Colonic mucosa (tissue), 4 donors: ENCODE measurements at regions not wholly inside any gene's neighbourhood (a gene's known extent, or its start where the extent isn't known, plus 50 kb on each side); places are given as distances from the start of the nearest gene placed in this dataset.
"Not testable (repeated sequence)": the region's sequence is repeated elsewhere in the genome, so short reads cannot be mapped to it uniquely, and the experiment has no call there.

Experiments used
- DNase-seq: peaks from one replicate; pipeline ENCODE4 v3.0.0-alpha.2; 2020
- H3K27ac ChIP-seq: fragments of 200-600 bp; one replicate; pipeline ENCODE4 v1.8.0; 2021
- H3K27me3 ChIP-seq: fragments of 200-600 bp; one replicate; pipeline ENCODE4 v1.8.0; 2021
- H3K36me3 ChIP-seq: fragments of 200-600 bp; one replicate; pipeline ENCODE4 v1.8.0; 2021
- H3K4me1 ChIP-seq: fragments of 200-600 bp; one replicate; pipeline ENCODE4 v1.8.0; 2021; ENCODE audit warnings: mild to moderate bottlenecking
- H3K4me3 ChIP-seq: fragments of 200-600 bp; one replicate; pipeline ENCODE4 v1.8.0; 2021
- H3K9ac ChIP-seq, 2 donors: one replicate each; pipeline ENCODE4 v1.7.0; 2013; ENCODE audit warnings: control low read depth in 2 of 2, low read depth in 2 of 2, low read length in 2 of 2
- H3K9me3 ChIP-seq: fragments of 200-600 bp; one replicate; pipeline ENCODE4 v1.8.0; 2021
- intact Hi-C: fragments of 100-400 bp; cut with DNase I; formaldehyde crosslinking; loops from one replicate; pipeline ENCODE4 v1.14.1; 2022
- TF ChIP-seq, protein P1 (sequence below): fragments of 200-600 bp; IDR thresholded peaks from one replicate; pipeline ENCODE4 v1.8.0; 2022; ENCODE audit warnings: antibody characterized with exemption, mild to moderate bottlenecking
- donor health status: healthy.
- donor health status: DM: no; HTN: no; CAD: no.
- donor health status: DM: no; HTN: no; CAD: no.

- Histone ChIP-seq H3K9ac (no peak overlapping the region), H3K36me3 (no peaks in the 10 kb centered on the region), H3K27me3 (no peaks in the 10 kb centered on the region), H3K4me3 (no peak overlapping the region), H3K9me3 (no peaks in the 10 kb centered on the region), H3K4me1 (no peaks in the 10 kb centered on the region), H3K27ac (no peak overlapping the region)
- TF ChIP-seq, protein P1, sequence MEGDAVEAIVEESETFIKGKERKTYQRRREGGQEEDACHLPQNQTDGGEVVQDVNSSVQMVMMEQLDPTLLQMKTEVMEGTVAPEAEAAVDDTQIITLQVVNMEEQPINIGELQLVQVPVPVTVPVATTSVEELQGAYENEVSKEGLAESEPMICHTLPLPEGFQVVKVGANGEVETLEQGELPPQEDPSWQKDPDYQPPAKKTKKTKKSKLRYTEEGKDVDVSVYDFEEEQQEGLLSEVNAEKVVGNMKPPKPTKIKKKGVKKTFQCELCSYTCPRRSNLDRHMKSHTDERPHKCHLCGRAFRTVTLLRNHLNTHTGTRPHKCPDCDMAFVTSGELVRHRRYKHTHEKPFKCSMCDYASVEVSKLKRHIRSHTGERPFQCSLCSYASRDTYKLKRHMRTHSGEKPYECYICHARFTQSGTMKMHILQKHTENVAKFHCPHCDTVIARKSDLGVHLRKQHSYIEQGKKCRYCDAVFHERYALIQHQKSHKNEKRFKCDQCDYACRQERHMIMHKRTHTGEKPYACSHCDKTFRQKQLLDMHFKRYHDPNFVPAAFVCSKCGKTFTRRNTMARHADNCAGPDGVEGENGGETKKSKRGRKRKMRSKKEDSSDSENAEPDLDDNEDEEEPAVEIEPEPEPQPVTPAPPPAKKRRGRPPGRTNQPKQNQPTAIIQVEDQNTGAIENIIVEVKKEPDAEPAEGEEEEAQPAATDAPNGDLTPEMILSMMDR: no peak
- intact Hi-C loops: no loop called here
- no peak for DNase-seq
These were observed 95.8 kb upstream of the FAM98A start for GRCh38 chr2:33694904-33695303.

- DNase-seq: not testable (repeated sequence)
These were observed 91.6 kb upstream of the FAM98A start for GRCh38 chr2:33690686-33691085.

DNA sequence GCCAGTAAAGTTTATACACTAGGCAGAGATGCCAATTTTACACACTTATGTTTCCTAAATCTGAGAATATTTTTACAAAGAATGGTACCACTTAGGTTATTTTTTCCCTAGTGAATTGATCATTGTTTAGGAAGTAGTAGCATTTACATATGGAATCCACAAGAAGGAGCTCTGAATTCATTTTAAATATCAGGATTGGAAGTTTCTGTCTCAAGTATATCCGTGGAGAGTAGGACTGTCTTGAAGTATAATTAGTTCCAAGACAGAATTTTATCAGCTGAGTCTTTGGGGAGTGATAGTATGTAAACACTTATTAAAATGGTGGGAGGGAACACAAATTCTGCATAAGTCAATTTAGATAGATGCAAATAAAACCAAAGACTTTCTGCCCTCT is 82.3 kb upstream of the FAM98A start:
- Histone ChIP-seq H3K4me3 (no peak overlapping the region), H3K27ac (no peak overlapping the region), H3K9ac (no peak overlapping the region), H3K36me3 (no peaks in the 10 kb centered on the region), H3K4me1 (no peaks in the 10 kb centered on the region), H3K9me3 (no peaks in the 10 kb centered on the region), H3K27me3 (no peaks in the 10 kb centered on the region)
- intact Hi-C loops: no loop called here
- no peak for DNase-seq
- TF ChIP-seq, protein P1: no peak

More at GRCh38 chr2:33690686-33691085, 91.6 kb upstream of the FAM98A start:
- H3K36me3 ChIP-seq, H3K27me3 ChIP-seq, H3K9ac ChIP-seq, H3K9me3 ChIP-seq, H3K4me1 ChIP-seq, H3K27ac ChIP-seq, intact Hi-C loops, H3K4me3 ChIP-seq: not testable (repeated sequence)

DNA sequence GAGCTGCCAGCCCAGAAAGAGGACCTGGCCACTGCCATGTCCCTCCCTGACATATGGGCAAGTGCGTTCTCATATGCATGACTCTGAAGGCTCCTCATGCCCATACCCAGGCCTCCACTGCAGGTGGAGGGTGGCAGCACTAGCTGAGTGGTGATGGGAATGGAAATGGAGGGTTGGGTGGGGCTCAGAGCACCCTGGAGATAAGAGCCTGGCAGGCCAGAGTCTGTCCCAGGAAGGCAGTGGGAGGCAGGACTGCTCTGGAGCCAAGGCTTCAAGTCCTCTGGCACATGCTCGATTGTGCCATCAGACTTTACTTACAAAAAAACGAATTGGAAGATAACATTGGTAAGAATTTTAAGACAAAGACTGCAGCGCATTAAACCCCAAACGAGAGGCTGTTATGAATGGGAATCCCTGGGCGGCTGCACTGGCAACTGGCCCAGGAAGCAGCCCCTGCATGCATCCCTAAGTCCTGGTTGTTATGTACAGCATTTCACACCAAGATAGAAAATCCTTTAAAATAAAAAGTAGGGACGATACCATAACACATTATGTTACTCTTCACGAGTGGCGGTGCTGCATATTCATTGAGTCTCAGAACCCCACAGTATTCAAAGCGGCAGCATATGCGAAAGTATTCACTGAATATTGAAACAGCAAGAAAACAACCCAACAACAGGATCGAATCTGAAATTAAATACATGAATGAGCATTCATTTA is 81.7 kb upstream of the FAM98A start:
- no peak overlapping the region for H3K4me3 ChIP-seq
- TF ChIP-seq, protein P1: no peak
- H3K9ac ChIP-seq: no peak overlapping the region
- H3K27ac ChIP-seq: no peak overlapping the region
- no peaks in the 10 kb centered on the region for H3K9me3 ChIP-seq
- H3K36me3 ChIP-seq: no peaks in the 10 kb centered on the region
- no peaks in the 10 kb centered on the region for H3K27me3 ChIP-seq
- H3K4me1 ChIP-seq: no peaks in the 10 kb centered on the region
- DNase-seq: no peak
- intact Hi-C loops: no loop called here

- no peak for DNase-seq
- intact Hi-C loops: no loop called here
- Histone ChIP-seq H3K9me3 (no peaks in the 10 kb centered on the region), H3K9ac (no peak overlapping the region), H3K4me3 (no peak overlapping the region), H3K27ac (no peak overlapping the region), H3K27me3 (no peaks in the 10 kb centered on the region), H3K36me3 (no peaks in the 10 kb centered on the region), H3K4me1 (no peaks in the 10 kb centered on the region)
- TF ChIP-seq, protein P1: no peak
These were observed 79.3 kb upstream of the FAM98A start for GRCh38 chr2:33678436-33678835.

DNA sequence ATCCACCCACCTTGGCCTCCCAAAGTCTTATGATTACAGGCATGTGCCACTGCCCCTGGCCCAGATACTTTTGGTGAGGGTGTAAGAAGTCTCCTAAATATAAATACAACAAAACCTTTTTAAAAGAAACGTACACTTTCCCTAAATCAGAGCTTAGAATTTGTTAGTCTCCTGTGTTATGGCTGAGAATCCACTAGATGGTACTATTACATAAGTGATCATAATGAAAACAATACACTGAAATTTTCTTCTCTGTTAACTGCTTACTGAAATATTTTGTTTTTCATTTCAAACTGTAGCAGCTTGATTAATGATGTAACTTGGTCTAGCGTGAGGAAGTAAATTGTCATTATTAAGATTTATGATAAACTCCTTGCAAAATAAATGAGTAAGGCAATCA is 74.8 kb upstream of the FAM98A start:
- H3K9me3 ChIP-seq: no peaks in the 10 kb centered on the region
- H3K36me3 ChIP-seq: no peaks in the 10 kb centered on the region
- intact Hi-C loops: no loop called here
- DNase-seq: no peak
- no peak overlapping the region for H3K9ac ChIP-seq
- no peak overlapping the region for H3K27ac ChIP-seq
- H3K4me1 ChIP-seq: no peaks in the 10 kb centered on the region
- H3K27me3 ChIP-seq: no peaks in the 10 kb centered on the region
- TF ChIP-seq, protein P1: no peak
- no peak overlapping the region for H3K4me3 ChIP-seq
